ENCODE measurements at regions not wholly inside any gene's neighbourhood (a gene's known extent, or its start where the extent isn't known, plus 50 kb on each side); places are given as distances from the start of the nearest gene placed in this dataset.

DNA sequence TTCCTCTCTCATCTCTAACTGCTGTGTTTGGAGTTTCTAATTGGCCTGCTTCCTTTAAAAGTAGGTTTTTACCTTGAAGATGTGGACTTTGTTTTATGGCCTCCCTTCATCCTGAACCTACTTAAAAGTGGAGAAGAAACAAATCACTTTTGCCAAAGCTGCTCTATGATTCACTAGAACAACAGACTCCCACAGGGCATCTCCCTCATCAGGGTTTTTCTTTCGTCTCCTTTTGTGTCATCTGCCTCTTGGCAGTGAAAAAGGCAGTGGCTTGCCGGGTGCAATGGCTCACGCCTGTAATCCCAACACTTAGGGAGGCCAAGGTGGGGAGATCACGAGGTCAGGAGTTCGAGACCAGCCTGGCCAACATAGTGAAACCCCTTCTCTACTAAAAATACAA is 186.6 kb upstream of the MTNR1B start:
- Histone ChIP-seq H2AFZ (ENCODE audit: low read depth) (no peak overlapping the region), H3K9me3 (no peaks in the 10 kb centered on the region), H3K27ac (ENCODE audit: low read depth in 2 of 2, low read length in 1 of 2) (no peak overlapping the region), H3K9ac (no peak overlapping the region), H3K9me2 (no peaks in the 10 kb centered on the region), H3K4me1 (ENCODE audit: control insufficient read depth in 1 of 2, insufficient read depth in 2 of 2, low read depth in 1 of 2, low read length in 1 of 2) (no peaks in the 10 kb centered on the region; a peak in 1 of 4 replicates), H3K27me3 (ENCODE audit: insufficient read depth) (no peaks in the 10 kb centered on the region), H3K36me3 (replicated peaks in 1 of 2; ENCODE audit: control insufficient read depth in 1 of 2, insufficient read depth in 2 of 2, low read length in 1 of 2) (no peaks in the 10 kb centered on the region), H3K4me2 (no peak overlapping the region), H4K20me1 (ENCODE audit: insufficient read depth) (no peaks in the 10 kb centered on the region), H3K4me3 (ENCODE audit: low read depth in 2 of 2, low read length in 1 of 2) (no peak overlapping the region), H3F3A (replicated peaks; ENCODE audit: insufficient read depth) (no peaks in the 10 kb centered on the region), H3K79me2 (ENCODE audit: insufficient read depth) (no peaks in the 10 kb centered on the region)
- no peak for TF ChIP-seq RCOR1 (IDR thresholded peaks at IDR 0.05; ENCODE audit: low read length)
- TF ChIP-seq RFX5 (IDR thresholded peaks at IDR 0.05; ENCODE audit: low read length): no peak
- no peak for TF ChIP-seq MEF2A (IDR thresholded peaks at IDR 0.05; ENCODE audit: borderline replicate concordance, low read depth)
- no peak for TF ChIP-seq YY1 (IDR thresholded peaks at IDR 0.05; ENCODE audit: low read depth)
- TF ChIP-seq, protein P1, sequence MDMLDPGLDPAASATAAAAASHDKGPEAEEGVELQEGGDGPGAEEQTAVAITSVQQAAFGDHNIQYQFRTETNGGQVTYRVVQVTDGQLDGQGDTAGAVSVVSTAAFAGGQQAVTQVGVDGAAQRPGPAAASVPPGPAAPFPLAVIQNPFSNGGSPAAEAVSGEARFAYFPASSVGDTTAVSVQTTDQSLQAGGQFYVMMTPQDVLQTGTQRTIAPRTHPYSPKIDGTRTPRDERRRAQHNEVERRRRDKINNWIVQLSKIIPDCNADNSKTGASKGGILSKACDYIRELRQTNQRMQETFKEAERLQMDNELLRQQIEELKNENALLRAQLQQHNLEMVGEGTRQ (IDR thresholded peaks at IDR 0.05; ENCODE audit: borderline replicate concordance, low read depth, low read length): no peak
- TF ChIP-seq FOXM1 (IDR thresholded peaks at IDR 0.05; ENCODE audit: low read depth): no peak
- TF ChIP-seq SIN3A (IDR thresholded peaks at IDR 0.05; ENCODE audit: borderline replicate concordance, low read depth, low read length): no peak
- TF ChIP-seq MXI1 (IDR thresholded peaks at IDR 0.05; ENCODE audit: low read depth, low read length): no peak
- no peak for TF ChIP-seq TCF12 (IDR thresholded peaks at IDR 0.05)
- no peak for TF ChIP-seq NFIC (IDR thresholded peaks at IDR 0.05; ENCODE audit: borderline replicate concordance)
- no peak for TF ChIP-seq RXRA (IDR thresholded peaks at IDR 0.05; ENCODE audit: borderline replicate concordance, low read depth)
- TF ChIP-seq NRF1 (IDR thresholded peaks at IDR 0.05; ENCODE audit: low read depth, low read length): no peak
- CTCF ChIA-PET: interaction anchor here (0.6 to 1.2 kb wide), 2 partner anchors 8 to 64 kb away, joined by 3 to 5 read pairs; no protein-coding TSS in a partner anchor
- WGBS (ENCODE audit: low lambda C conversion rate): 71% methylated on average over 5 of the region's 5 CpGs
- POLR2A ChIA-PET: no interaction called here
- no peak for DNase-seq

DNA sequence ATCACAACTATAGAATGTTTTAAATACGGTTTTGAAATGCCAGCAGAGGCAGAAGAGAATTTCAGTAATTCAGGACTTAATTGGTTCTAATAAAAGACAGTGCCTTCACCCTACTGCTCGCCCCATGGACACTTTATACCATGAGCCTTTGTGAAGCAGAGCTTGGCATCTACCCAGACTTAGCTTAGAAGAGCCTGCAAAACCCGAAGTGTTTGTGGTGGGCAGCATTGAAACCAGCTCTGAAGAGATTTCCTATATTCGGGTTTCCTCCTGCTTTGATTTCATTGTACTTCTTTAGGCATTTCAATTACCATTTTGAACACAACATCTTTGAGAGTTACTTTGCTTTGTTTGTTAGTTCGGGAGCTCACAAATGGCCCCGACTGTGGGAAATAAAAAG is 185.1 kb upstream of the MTNR1B start:
- no peaks in the 10 kb centered on the region; a peak in 1 of 4 replicates for H3K4me1 ChIP-seq (ENCODE audit: control insufficient read depth in 1 of 2, insufficient read depth in 2 of 2, low read depth in 1 of 2, low read length in 1 of 2)
- no peaks in the 10 kb centered on the region for H3K9me3 ChIP-seq
- H3K9me2 ChIP-seq: no peaks in the 10 kb centered on the region
- H3K9ac ChIP-seq: no peak overlapping the region
- no peaks in the 10 kb centered on the region for H3K27me3 ChIP-seq (ENCODE audit: insufficient read depth)
- H4K20me1 ChIP-seq (ENCODE audit: insufficient read depth): no peaks in the 10 kb centered on the region
- ChIA-PET CTCF (no interaction called here), POLR2A (no interaction called here)
- no peaks in the 10 kb centered on the region for H3K36me3 ChIP-seq (replicated peaks in 1 of 2; ENCODE audit: control insufficient read depth in 1 of 2, insufficient read depth in 2 of 2, low read length in 1 of 2)
- H2AFZ ChIP-seq (ENCODE audit: low read depth): no peak overlapping the region
- no peak overlapping the region for H3K4me3 ChIP-seq (ENCODE audit: low read depth in 2 of 2, low read length in 1 of 2)
- H3K27ac ChIP-seq (ENCODE audit: low read depth in 2 of 2, low read length in 1 of 2): no peak overlapping the region
- DNase-seq: no peak
- 66% methylated on average over 6 of the region's 6 CpGs for WGBS (ENCODE audit: low lambda C conversion rate)
- H3F3A ChIP-seq (replicated peaks; ENCODE audit: insufficient read depth): no peaks in the 10 kb centered on the region
- no peak overlapping the region for H3K4me2 ChIP-seq
- TF ChIP-seq RCOR1 (IDR thresholded peaks at IDR 0.05; ENCODE audit: low read length): no peak
- no peak for TF ChIP-seq MXI1 (IDR thresholded peaks at IDR 0.05; ENCODE audit: low read depth, low read length)
- no peak for TF ChIP-seq NRF1 (IDR thresholded peaks at IDR 0.05; ENCODE audit: low read depth, low read length)
- no peak for TF ChIP-seq YY1 (IDR thresholded peaks at IDR 0.05; ENCODE audit: low read depth)
- TF ChIP-seq ELF1 (IDR thresholded peaks at IDR 0.05): no peak
- no peak for TF ChIP-seq TAF1 (IDR thresholded peaks at IDR 0.05; ENCODE audit: borderline replicate concordance, low read depth, low read length)
- TF ChIP-seq, protein P2, sequence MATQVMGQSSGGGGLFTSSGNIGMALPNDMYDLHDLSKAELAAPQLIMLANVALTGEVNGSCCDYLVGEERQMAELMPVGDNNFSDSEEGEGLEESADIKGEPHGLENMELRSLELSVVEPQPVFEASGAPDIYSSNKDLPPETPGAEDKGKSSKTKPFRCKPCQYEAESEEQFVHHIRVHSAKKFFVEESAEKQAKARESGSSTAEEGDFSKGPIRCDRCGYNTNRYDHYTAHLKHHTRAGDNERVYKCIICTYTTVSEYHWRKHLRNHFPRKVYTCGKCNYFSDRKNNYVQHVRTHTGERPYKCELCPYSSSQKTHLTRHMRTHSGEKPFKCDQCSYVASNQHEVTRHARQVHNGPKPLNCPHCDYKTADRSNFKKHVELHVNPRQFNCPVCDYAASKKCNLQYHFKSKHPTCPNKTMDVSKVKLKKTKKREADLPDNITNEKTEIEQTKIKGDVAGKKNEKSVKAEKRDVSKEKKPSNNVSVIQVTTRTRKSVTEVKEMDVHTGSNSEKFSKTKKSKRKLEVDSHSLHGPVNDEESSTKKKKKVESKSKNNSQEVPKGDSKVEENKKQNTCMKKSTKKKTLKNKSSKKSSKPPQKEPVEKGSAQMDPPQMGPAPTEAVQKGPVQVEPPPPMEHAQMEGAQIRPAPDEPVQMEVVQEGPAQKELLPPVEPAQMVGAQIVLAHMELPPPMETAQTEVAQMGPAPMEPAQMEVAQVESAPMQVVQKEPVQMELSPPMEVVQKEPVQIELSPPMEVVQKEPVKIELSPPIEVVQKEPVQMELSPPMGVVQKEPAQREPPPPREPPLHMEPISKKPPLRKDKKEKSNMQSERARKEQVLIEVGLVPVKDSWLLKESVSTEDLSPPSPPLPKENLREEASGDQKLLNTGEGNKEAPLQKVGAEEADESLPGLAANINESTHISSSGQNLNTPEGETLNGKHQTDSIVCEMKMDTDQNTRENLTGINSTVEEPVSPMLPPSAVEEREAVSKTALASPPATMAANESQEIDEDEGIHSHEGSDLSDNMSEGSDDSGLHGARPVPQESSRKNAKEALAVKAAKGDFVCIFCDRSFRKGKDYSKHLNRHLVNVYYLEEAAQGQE (IDR thresholded peaks at IDR 0.05; ENCODE audit: low read depth, low read length): no peak
- no peak for TF ChIP-seq FOXJ3 (CRISPR knock-in tag; IDR thresholded peaks at IDR 0.05)
- TF ChIP-seq, protein P3, sequence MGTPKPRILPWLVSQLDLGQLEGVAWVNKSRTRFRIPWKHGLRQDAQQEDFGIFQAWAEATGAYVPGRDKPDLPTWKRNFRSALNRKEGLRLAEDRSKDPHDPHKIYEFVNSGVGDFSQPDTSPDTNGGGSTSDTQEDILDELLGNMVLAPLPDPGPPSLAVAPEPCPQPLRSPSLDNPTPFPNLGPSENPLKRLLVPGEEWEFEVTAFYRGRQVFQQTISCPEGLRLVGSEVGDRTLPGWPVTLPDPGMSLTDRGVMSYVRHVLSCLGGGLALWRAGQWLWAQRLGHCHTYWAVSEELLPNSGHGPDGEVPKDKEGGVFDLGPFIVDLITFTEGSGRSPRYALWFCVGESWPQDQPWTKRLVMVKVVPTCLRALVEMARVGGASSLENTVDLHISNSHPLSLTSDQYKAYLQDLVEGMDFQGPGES (IDR thresholded peaks at IDR 0.05; ENCODE audit: low read depth, low read length): no peak
- TF ChIP-seq FOSL2 (IDR thresholded peaks at IDR 0.05; ENCODE audit: borderline replicate concordance, low read depth): no peak
- TF ChIP-seq POLR2AphosphoS5 (IDR thresholded peaks at IDR 0.05; ENCODE audit: low read depth, low read length): no peak
- no peak for TF ChIP-seq CHD2 (IDR thresholded peaks at IDR 0.05; ENCODE audit: low read length, partially characterized antibody)
- no peaks in the 10 kb centered on the region for H3K79me2 ChIP-seq (ENCODE audit: insufficient read depth)

Data from SK-N-SH (cell line).